GM18507 (cell line): ENCODE measurements at regions not wholly inside any gene's neighbourhood (a gene's known extent, or its start where the extent isn't known, plus 50 kb on each side); places are given as distances from the start of the nearest gene placed in this dataset.
"Not testable (repeated sequence)": the region's sequence is repeated elsewhere in the genome, so short reads cannot be mapped to it uniquely, and the experiment has no call there.

ENCODE experiments used
- DNase-seq: peaks from one replicate; pipeline ENCODE4 v3.0.0; 2011; ENCODE audit warnings: low read depth; ENCODE audit not compliant: insufficient read length; ENCODE audit errors: extremely low spot score
- FAIRE-seq: peaks from 2 replicates; lab custom pipeline; 2011; peaks lifted over from hg19 to GRCh38; lab: Jason Lieb, UNC

DNA sequence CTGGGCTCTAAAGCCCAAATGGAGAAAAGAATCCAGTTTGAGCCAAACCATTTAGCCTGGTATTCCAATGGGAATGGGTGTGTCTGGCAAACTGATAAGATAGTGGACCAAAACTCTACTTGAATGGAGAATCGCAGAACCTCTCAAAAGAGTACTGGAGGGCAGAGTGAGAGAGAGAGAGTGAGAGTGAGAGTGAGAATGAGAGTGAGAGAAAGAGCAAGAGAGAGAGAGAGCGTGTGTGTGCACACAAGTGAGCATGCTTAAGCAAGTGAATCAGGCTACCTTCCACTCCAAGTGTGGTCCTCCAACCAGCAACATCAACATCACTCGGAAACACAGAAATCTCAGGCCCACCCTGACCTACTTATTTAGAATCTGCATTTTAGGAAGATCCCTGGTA is 58.8 kb downstream of the UQCRFS1 start:
- DNase-seq (no peak), FAIRE-seq (no peak)

DNA sequence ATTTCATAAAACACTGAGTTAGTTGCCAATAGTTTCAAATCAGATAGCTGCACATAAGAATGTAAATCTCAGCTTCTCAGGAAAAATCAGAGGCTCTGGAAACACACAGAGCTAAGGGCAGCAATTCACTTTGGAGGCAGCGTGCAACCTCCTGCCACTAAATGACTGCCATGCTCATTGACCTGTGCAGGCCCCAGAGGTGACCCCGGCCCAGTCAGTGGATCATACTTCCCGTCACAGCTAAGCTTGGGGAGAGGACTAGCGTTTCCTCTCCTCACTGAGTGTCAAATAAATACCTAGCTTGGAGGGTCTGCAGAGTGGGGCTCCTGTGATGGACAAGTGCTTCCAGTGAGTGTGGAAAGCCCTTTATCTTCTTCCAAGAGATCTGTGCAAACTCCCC is 67.2 kb downstream of the UQCRFS1 start:
- FAIRE-seq (no peak), DNase-seq (no peak)

DNA sequence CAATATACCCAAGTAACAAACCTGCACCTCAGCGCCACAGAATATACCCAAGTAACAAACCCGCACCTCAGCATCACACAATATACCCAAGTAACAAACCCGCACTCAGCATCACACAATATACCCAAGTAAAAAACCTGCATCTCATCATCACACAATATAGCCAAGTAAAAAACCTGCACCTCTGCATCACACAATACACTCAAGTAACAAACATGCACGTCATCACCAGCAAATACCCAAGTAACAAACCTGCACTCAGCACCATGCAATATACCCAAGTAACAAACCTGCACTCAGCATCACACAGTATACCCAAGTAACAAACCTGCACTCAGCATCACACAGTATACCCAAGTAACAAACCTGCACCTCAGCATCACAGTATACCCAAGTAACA is 69.8 kb downstream of the UQCRFS1 start:
- FAIRE-seq (no peak), DNase-seq (no peak)

DNA sequence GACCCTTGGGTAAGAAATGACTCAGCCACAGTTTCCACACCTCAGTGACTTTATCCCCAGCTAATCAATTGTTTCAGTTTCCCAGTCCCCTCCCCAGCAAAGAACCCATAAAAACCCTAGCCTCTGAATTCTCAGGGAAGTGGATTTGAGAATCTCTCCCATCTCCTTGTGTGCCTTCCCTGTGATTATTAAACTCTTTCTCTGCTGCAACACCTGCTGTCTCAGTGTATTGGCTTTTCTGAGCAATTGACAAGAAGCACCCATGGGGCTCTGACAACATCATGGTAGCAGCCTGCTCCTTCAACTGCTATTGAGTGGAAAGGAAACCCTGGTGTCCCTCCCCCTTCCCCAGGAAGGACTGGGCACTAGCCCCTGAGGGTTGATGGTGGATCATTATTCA is 73.7 kb downstream of the UQCRFS1 start:
- DNase-seq (no peak), FAIRE-seq (no peak)

DNA sequence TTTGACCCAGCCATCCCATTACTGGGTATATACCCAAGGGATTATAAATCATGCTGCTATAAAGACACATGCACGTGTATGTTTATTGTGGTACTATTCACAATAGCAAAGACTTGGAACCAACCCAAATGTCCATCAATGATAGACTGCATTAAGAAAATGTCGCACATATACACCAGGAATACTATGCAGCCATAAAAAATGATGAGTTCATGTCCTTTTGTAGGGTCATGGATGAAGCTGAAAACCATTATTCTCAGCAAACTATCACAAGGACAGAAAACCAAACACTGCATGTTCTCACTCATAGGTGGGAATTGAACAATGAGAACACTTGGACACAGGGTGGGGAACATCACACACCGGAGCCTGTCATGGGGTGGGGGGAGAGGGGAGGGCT is 74.7 kb downstream of the UQCRFS1 start:
- not testable (repeated sequence) for FAIRE-seq, DNase-seq

DNA sequence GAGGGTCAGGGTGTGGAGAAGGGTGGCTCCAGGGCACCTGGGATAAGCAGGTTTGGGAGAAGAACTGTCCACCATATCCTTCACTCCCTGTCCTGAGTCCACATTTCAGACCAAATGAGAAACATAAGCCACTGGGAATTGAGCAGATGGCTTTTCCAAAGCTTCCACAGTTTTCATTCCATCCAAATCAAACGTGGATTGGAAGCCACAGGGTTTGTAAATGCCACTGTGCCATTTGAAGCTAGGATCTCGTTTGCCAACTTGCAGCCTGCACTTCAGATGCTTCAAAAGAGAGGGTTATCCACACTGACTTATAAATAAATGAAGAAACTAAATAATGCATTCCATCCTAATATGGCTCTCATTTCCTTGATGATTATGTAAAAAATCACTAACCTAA is 81.5 kb downstream of the UQCRFS1 start:
- FAIRE-seq (no peak), DNase-seq (no peak)

DNA sequence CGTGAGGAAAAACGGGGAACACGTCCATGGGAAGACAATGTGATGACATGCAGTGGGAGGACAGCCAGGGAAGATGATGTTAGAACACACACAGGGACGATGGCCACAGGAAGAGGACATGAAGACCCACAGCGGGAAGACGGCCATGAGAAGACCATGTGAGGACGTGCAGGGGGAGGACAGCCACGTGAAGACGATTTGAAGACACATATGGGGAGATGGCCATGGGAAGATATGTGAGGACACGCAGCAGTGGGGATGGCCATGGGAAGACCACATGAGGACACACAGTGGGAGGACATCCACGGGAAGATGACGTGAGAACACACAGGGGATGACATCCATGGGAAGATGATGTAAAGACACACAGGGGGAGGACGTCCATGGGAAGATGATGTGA is 83.8 kb downstream of the UQCRFS1 start:
- DNase-seq: no peak
- no peak for FAIRE-seq

DNA sequence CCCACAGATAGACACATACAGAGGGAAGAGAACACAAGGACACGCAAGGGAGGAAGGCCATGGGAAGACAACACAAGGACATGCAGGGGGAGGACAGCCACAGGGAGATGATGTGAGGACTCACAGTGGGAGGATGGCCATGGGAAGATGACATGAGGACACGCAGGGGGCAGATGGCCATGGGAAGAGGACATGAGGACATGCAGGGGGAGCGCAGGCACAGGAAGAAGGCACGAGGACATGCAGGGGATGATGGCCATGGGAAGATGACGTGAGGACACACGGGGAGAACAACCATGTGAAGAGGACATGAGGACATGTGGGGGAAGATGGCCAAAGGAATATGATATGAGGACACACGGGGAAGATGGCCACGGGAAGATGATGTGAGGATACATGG is 84.7 kb downstream of the UQCRFS1 start:
- DNase-seq (no peak), FAIRE-seq (no peak)

DNA sequence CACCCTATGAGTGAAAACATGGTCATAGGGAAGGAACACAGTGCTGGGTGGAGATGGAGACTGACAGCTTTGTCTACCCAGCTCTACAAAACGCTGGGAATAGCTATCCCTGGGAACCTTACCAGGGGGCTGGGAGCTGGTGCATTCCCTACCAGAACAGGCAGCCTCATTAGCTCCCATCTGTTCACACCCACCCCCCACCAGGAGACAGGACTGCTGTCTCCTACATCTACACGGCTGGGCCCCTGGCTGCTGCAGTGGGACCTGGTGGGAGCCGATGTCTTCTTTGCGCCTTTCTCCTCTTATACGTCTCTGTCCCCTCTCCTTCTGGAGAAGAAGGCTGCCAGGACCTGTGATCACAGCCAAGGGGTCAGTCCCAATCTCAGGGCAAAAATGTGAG is 90.8 kb downstream of the UQCRFS1 start:
- DNase-seq (no peak), FAIRE-seq (no peak)

DNA sequence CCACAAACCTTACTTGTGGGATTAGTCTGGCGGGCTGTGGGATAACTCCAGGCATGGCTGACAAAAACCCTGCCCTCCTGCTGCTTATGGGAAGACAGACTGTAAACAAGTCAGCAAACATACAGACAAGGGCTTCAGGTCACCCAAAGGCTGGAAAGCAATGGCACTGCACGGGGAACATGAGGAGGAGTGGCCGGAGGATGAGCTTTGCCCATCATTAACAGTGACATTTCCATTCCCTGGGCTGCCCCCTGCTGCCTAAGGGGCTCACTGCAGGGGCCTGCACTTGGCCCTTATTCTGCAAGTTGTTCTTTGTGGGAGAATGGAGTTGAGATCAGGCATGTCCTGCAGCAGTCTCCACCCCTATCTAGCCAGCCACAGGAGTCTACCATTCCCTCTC is 91.3 kb downstream of the UQCRFS1 start:
- DNase-seq: no peak
- no peak for FAIRE-seq

DNA sequence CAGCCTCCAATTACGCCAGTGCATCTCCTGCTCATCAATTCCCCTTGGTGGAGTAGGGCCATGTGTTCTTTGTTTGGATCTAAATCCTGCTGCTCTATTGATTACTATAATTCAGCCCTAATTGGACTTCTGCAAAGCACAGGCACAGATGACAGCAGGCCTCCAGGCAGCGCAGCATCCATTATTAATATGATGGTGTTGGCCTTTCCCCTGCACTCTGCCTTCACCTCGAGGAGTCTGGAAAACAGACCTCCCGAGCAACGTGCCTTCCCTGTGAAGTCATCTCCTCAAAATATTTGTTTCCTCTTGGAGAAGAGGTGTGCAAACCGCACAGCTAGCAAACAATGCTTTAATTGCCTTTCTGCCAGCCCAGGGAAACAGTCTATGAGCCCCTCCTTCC is 92.5 kb downstream of the UQCRFS1 start:
- no peak for FAIRE-seq
- DNase-seq: no peak

DNA sequence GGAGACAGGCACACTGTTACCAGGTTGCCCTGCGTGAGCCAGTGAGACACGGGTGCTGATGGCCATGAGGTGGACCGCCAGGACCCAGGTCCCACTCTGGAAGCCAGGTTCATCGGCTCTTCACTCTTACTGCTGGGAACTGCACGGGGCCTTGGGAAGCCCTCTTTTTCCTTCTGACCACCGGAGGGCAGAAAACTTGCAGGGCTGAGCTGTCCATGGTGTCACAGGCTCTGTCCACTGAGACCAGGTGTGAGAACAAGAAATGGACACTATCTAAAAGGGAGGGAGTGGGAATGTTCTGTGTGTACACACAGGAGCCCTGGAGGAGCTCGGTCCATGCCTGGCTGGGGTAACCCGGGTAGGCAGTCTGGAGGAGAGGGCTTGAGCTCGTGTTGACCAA is 93.4 kb downstream of the UQCRFS1 start:
- FAIRE-seq (no peak), DNase-seq (no peak)

DNA sequence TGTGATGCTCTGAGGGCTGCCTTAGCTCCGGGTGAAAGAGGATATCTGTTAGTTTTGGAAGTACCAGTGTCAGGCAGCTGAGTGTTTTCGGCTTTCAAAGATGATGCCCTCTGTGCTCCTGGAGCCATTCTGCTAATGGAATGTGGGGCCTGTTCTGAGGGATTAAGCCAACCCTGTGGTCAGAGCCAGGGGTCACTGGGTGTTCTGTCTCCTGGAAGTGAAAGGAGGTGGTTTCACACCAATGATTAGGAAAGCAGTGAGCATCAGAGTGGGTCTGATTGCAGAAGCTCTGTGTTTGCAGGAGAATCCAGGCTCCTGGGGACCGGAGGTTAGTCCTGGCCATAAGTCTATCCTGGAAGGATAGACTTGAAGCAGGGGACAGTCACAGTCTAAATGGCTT is 94.6 kb downstream of the UQCRFS1 start:
- FAIRE-seq: no peak
- no peak for DNase-seq

DNA sequence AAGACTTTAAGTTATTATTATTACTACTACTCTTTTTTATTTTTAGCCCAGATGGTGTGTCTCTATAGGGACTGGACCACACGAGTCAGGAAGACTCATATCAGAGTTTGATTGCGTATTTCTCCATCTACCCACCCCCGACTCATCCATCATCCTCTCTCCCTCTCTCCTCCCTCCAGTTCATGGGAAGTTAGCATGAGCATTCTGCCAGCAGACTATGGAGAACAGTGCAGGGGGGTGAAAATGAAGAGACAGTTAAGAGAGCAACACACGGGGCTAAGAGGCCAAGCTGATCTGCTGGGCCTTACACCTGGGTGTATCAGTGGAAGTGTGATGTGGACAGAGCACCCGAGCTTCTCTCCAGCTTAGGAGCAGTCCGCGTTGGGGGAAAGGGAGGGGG is 95.0 kb downstream of the UQCRFS1 start:
- no peak for DNase-seq
- no peak for FAIRE-seq

DNA sequence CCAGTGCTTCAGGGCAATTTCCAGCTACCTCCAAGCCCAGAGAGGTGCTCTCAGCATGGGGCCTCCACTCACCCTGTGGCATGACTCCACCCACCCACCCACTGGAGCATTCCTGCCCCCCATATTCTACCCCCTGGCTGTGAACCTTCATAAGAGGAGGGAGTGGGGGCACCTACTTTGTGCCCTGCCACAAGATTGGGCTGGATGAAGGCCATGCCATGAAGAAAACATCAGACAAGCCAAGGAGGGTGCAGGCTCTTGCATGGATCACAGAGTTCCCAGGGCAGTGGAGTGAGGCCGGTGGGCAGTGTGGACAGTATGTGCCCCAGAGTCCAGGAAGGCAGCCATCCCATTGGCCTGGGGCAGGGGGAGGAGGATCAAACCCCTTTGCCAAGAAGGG is 97.8 kb downstream of the UQCRFS1 start:
- DNase-seq (no peak), FAIRE-seq (no peak)

DNA sequence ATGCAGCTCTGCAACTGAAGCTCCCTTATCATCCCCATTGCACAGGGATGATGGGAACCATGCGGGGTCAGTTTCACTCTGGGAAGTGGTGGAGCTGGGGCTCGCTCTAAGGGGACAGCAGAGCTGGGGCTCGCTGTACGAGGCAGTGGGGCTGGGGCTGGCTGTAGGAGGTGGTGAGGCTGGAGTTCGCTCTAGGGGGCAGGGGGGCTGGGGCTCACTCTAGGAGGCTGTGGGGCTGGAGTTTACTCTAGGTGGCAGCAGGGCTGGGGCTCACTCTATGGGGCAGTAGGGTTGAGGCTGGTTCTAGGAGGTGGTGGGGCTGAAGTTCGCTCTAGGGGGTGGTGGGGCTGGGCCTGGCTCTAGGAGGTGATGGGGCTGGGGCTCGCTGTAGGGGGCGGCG is 99.1 kb downstream of the UQCRFS1 start:
- DNase-seq (no peak), FAIRE-seq (no peak)

DNA sequence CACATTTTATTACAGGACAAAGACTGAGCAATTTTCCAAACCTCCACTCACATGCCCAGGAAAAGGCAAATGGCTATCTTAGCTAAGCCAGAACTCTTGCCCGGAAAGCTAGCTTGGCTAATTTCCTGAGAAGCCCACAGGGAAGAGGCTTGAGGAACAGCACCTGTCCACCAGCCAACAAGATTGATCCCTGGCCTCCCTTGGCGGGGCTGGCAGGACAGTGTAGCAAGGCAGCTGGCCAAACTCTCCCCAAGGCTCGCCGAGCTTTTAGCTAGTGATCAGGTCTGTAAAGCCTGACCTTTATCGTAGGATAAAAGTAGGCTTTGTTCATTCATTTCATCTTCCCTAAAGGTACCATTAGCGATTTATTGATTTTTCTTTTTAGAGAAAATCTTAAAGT is 101.4 kb downstream of the UQCRFS1 start:
- DNase-seq (no peak), FAIRE-seq (no peak)

DNA sequence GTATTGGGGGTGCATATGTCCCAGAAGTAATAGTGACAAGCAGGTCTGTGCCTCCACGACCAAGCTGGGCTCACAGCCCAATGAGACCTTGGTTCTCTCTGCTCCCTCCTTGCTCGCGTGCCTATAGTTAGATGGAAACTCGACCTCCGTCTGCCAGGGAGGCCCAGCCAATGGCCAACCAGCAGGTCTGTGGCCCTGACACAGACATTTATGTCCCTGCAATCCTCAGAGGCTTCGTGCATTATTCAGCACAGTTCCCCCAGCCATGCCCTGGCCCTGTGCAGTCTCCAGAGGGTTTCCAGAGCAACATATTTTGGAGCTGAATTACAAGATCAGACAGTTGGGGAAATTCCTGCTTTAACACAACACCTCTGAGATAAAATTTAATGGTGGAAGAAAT is 105.1 kb downstream of the UQCRFS1 start:
- no peak for FAIRE-seq
- DNase-seq: no peak

DNA sequence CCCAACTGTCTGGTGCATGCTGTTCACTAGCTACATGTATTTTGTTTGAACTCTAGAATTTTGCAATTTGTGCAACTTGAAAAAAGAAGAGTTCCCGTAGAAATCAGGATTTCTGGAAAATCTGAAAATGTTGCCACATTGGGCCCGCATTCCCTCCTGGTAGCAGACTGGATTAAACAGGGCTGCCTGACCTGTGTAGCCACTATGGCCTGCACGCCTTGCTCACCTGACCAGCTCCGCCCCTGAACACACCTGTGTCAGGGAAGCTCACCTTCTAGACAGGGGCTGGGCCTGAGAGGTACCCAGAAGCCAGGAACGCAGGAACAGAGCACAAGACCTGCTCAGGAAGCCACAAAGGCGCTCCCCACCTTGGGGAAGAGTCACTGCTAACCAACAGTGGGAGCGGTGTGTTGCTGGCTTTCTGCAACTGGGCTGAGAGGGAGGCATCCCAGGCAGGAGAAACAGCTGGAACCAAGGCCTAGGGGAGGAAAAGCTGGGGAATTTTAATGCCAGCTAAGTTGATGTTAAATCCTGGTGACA is 106.5 kb downstream of the UQCRFS1 start:
- FAIRE-seq (no peak), DNase-seq (no peak)

DNA sequence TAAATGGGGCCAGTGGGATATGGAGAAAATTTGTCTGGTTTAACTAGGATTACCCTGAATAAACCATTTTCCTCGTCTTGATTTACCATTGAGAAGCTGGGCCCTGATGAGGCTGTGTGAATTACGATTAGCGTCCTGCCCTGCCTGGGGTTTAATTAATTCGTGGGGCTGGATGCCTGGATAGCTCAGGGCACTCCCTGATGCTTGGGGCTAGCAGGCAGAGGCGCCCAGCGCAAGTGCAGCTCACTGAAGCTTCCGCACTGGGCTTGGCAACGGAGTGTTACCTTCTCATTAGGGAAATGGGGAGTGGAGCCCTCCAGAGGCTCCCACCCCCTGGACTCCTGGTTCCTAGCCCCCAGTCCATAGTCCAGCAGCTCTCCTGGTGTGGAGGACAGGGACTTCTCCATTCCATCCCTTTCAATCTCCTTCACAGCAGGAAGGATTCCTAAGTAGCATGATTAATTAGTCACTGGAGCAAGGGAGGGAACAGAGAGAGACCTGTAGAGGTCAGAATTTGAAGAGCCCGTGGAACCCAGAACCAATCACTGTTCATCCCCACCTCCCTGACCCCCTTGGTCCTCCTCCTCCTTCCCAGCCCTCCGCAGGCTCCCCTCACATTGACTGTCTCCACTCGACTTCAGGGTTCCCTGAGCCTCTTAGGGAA is 107.2 kb downstream of the UQCRFS1 start:
- DNase-seq (no peak), FAIRE-seq (no peak)

DNA sequence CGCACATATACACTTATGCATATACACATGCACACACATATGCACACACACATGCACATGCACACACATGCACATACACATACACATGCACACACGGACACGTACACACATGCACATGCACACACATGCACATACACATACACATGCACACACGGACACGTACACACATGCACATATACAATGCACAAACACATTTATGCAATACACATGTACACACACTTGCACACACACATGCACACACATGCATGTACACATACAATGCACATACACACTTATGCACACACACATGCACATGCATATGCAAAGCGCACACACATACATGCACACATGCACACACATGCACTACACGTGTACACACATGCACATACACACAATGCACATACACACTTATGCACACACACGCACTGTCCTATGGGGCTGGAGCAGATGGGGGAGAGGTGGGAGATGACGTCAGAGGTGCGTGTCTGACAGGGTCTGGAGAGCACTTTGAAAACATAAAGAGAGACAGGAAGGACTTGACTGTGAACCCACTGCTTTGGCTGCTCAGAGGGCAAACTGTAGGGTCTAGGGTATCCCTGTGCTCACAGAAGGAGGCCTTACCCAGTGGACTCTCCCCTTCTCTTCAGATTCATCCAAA is 108.2 kb downstream of the UQCRFS1 start:
- FAIRE-seq (no peak), DNase-seq (no peak)
